GM12872 (cell line): ENCODE measurements at regions not wholly inside any gene's neighbourhood (a gene's known extent, or its start where the extent isn't known, plus 50 kb on each side); places are given as distances from the start of the nearest gene placed in this dataset.

Experiments used
- CTCF ChIP-seq: IDR thresholded peaks from 3 replicates; pipeline ENCODE4 v1.5.1; 2011; ENCODE audit warnings: low read depth, mild to moderate bottlenecking, low read length, moderate library complexity; ENCODE audit not compliant: insufficient read depth

- TF ChIP-seq CTCF, result no peak
These were observed 92.1 kb upstream of the LRRN2 start for GRCh38 chr1:204777591-204777990.

GRCh38 chr1:204780630-204781029 is 90.0 kb upstream of the NFASC start:
- no peak for TF ChIP-seq CTCF

GRCh38 chr1:204782118-204782700 is 88.5 kb upstream of the NFASC start:
- no peak for TF ChIP-seq CTCF

- TF ChIP-seq CTCF, result no peak
These were observed 82.2 kb upstream of the NFASC start for GRCh38 chr1:204788470-204788869.

- TF ChIP-seq CTCF, result peak; percentile 90
These were observed 79.0 kb upstream of the NFASC start for GRCh38 chr1:204791453-204792353.

- no peak for TF ChIP-seq CTCF
These were observed 78.3 kb upstream of the NFASC start for GRCh38 chr1:204792354-204792692.

GRCh38 chr1:204793259-204793914 is 77.3 kb upstream of the NFASC start:
- TF ChIP-seq CTCF, result no peak
